ENCODE measurements at regions not wholly inside any gene's neighbourhood (a gene's known extent, or its start where the extent isn't known, plus 50 kb on each side); places are given as distances from the start of the nearest gene placed in this dataset.

- no peak for FAIRE-seq
- no peak for TF ChIP-seq CTCF (IDR thresholded peaks at IDR 0.05; ENCODE audit: insufficient read depth, missing control alignments)
- no peak for DNase-seq (ENCODE audit: insufficient read length, low spot score)
Measured at GRCh38 chr7:132063800-132064199, 507.4 kb upstream of the PODXL start.

- FAIRE-seq = no peak
- no peak for TF ChIP-seq CTCF (IDR thresholded peaks at IDR 0.05; ENCODE audit: insufficient read depth, missing control alignments)
- no peak for DNase-seq (ENCODE audit: insufficient read length, low spot score)
Measured at GRCh38 chr7:132061937-132062336, 505.5 kb upstream of the PODXL start.

- TF ChIP-seq CTCF (IDR thresholded peaks at IDR 0.05; ENCODE audit: insufficient read depth, missing control alignments) = no peak
- FAIRE-seq = no peak
- DNase-seq (ENCODE audit: insufficient read length, low spot score) = no peak
Measured at GRCh38 chr7:132059141-132059540, 502.7 kb upstream of the PODXL start.

- no peak for FAIRE-seq
Measured at GRCh38 chr7:132055336-132056120, 499.1 kb upstream of the PODXL start.

GRCh38 chr7:132053871-132054270 is 497.4 kb upstream of the PODXL start:
- TF ChIP-seq CTCF (IDR thresholded peaks at IDR 0.05; ENCODE audit: insufficient read depth, missing control alignments) = no peak
- no peak for FAIRE-seq

More at GRCh38 chr7:132055336-132056120, 499.1 kb upstream of the PODXL start:
- no peak for TF ChIP-seq CTCF (IDR thresholded peaks at IDR 0.05; ENCODE audit: insufficient read depth, missing control alignments)
- no peak for DNase-seq (ENCODE audit: insufficient read length, low spot score)

GRCh38 chr7:132051311-132051710 is 494.9 kb upstream of the PODXL start:
- no peak for FAIRE-seq
- no peak for DNase-seq (ENCODE audit: insufficient read length, low spot score)
- TF ChIP-seq CTCF (IDR thresholded peaks at IDR 0.05; ENCODE audit: insufficient read depth, missing control alignments) = no peak

More at GRCh38 chr7:132053871-132054270, 497.4 kb upstream of the PODXL start:
- no peak for DNase-seq (ENCODE audit: insufficient read length, low spot score)
